BLaER1 (cell line): ENCODE measurements at regions not wholly inside any gene's neighbourhood (a gene's known extent, or its start where the extent isn't known, plus 50 kb on each side); places are given as distances from the start of the nearest gene placed in this dataset.
"Not testable (repeated sequence)": the region's sequence is repeated elsewhere in the genome, so short reads cannot be mapped to it uniquely, and the experiment has no call there.

ENCODE experiments used
- H3K27ac ChIP-seq: shearing (Covaris generic); formaldehyde crosslinking; 2 replicates; pipeline ENCODE4 v1.8.1; 2022
- H3K27me3 ChIP-seq: shearing (Covaris generic); formaldehyde crosslinking; 2 replicates; pipeline ENCODE4 v1.8.1; 2022
- H3K36me3 ChIP-seq: shearing (Covaris generic); formaldehyde crosslinking; 2 replicates; pipeline ENCODE4 v1.8.1; 2022
- H3K4me1 ChIP-seq: shearing (Covaris generic); formaldehyde crosslinking; 2 replicates; pipeline ENCODE4 v1.8.1; 2022
- H3K4me2 ChIP-seq: shearing (Covaris generic); formaldehyde crosslinking; 2 replicates; pipeline ENCODE4 v1.8.1; 2022
- H3K4me3 ChIP-seq: shearing (Covaris generic); formaldehyde crosslinking; 2 replicates; pipeline ENCODE4 v1.8.1; 2022
- H3K9ac ChIP-seq: shearing (Covaris generic); formaldehyde crosslinking; 2 replicates; pipeline ENCODE4 v1.8.1; 2022
- H3K9me3 ChIP-seq: shearing (Covaris generic); formaldehyde crosslinking; 2 replicates; pipeline ENCODE4 v1.8.1; 2022
- H4K20me1 ChIP-seq: shearing (Covaris generic); formaldehyde crosslinking; 2 replicates; pipeline ENCODE4 v1.8.1; 2022
- Cebpa-rat ChIP-seq: shearing (Covaris generic); IDR thresholded peaks from 2 replicates; pipeline ENCODE4 v1.8.1; 2022

- Histone ChIP-seq H3K9me3 (no peaks in the 10 kb centered on the region), H4K20me1 (no peaks in the 10 kb centered on the region), H3K4me1 (no peaks in the 10 kb centered on the region), H3K27ac (no peak overlapping the region), H3K4me3 (no peak overlapping the region), H3K9ac (no peak overlapping the region), H3K27me3 (no peaks in the 10 kb centered on the region), H3K36me3 (no peaks in the 10 kb centered on the region), H3K4me2 (no peak overlapping the region)
- TF ChIP-seq Cebpa-rat = no peak
Observed at GRCh38 chr14:36420149-36420687, 99.8 kb upstream of the MBIP start.

GRCh38 chr14:36418937-36419336 lies 98.5 kb upstream of the MBIP start:
- no peak for TF ChIP-seq Cebpa-rat
- Histone ChIP-seq H3K4me2 (no peak overlapping the region), H3K9ac (no peak overlapping the region), H3K27me3 (no peaks in the 10 kb centered on the region), H3K9me3 (no peaks in the 10 kb centered on the region), H3K27ac (no peak overlapping the region), H3K36me3 (no peaks in the 10 kb centered on the region), H4K20me1 (no peaks in the 10 kb centered on the region), H3K4me1 (no peaks in the 10 kb centered on the region), H3K4me3 (no peak overlapping the region)

- H3K27ac ChIP-seq, H3K9me3 ChIP-seq, H3K36me3 ChIP-seq, H4K20me1 ChIP-seq, H3K4me1 ChIP-seq, H3K9ac ChIP-seq, H3K4me2 ChIP-seq, H3K4me3 ChIP-seq, H3K27me3 ChIP-seq: not testable (repeated sequence)
Observed at GRCh38 chr14:36411951-36412350, 91.5 kb upstream of the MBIP start.

GRCh38 chr14:36408388-36408787 lies 88.0 kb upstream of the MBIP start:
- TF ChIP-seq Cebpa-rat = no peak
- H3K27ac ChIP-seq = no peak overlapping the region
- H3K4me2 ChIP-seq = no peak overlapping the region
- H3K4me3 ChIP-seq = no peak overlapping the region
- no peaks in the 10 kb centered on the region for H3K4me1 ChIP-seq
- H3K9me3 ChIP-seq = no peaks in the 10 kb centered on the region
- H3K36me3 ChIP-seq = no peaks in the 10 kb centered on the region
- no peaks in the 10 kb centered on the region for H4K20me1 ChIP-seq
- H3K9ac ChIP-seq = no peak overlapping the region
- H3K27me3 ChIP-seq = no peaks in the 10 kb centered on the region

- TF ChIP-seq Cebpa-rat = no peak
- Histone ChIP-seq H3K9ac (no peak overlapping the region), H4K20me1 (no peaks in the 10 kb centered on the region), H3K27me3 (no peaks in the 10 kb centered on the region), H3K4me2 (no peak overlapping the region), H3K4me1 (no peaks in the 10 kb centered on the region), H3K27ac (no peak overlapping the region), H3K36me3 (no peaks in the 10 kb centered on the region), H3K4me3 (no peak overlapping the region), H3K9me3 (no peaks in the 10 kb centered on the region)
Observed at GRCh38 chr14:36405589-36406274, 85.3 kb upstream of the MBIP start.

- Histone ChIP-seq H3K36me3 (no peaks in the 10 kb centered on the region), H3K27ac (no peak overlapping the region)
- TF ChIP-seq Cebpa-rat = no peak
Observed at GRCh38 chr14:36402867-36403266, 82.4 kb upstream of the MBIP start.

GRCh38 chr14:36398463-36399291 lies 78.2 kb upstream of the MBIP start:
- Histone ChIP-seq H3K4me3 (no peak overlapping the region), H3K4me1 (no peaks in the 10 kb centered on the region), H4K20me1 (no peaks in the 10 kb centered on the region), H3K9me3 (no peaks in the 10 kb centered on the region), H3K27ac (no peak overlapping the region), H3K4me2 (no peak overlapping the region), H3K9ac (no peak overlapping the region), H3K36me3 (no peaks in the 10 kb centered on the region), H3K27me3 (no peaks in the 10 kb centered on the region)
- TF ChIP-seq Cebpa-rat = no peak

More at GRCh38 chr14:36402867-36403266, 82.4 kb upstream of the MBIP start:
- no peaks in the 10 kb centered on the region for H3K4me1 ChIP-seq
- H3K9ac ChIP-seq = no peak overlapping the region
- H4K20me1 ChIP-seq = no peaks in the 10 kb centered on the region
- H3K4me2 ChIP-seq = no peak overlapping the region
- no peak overlapping the region for H3K4me3 ChIP-seq
- H3K9me3 ChIP-seq = no peaks in the 10 kb centered on the region
- H3K27me3 ChIP-seq = no peaks in the 10 kb centered on the region

- H3K4me1 ChIP-seq = no peaks in the 10 kb centered on the region
- H3K9me3 ChIP-seq = no peaks in the 10 kb centered on the region
- H3K4me3 ChIP-seq = no peak overlapping the region
Observed at GRCh38 chr14:36397357-36397756, 76.9 kb upstream of the MBIP start.

GRCh38 chr14:36396798-36397197 lies 76.4 kb upstream of the MBIP start:
- no peaks in the 10 kb centered on the region for H3K9me3 ChIP-seq
- H3K27ac ChIP-seq = no peak overlapping the region
- H3K4me2 ChIP-seq = no peak overlapping the region
- no peak overlapping the region for H3K4me3 ChIP-seq
- no peaks in the 10 kb centered on the region for H3K4me1 ChIP-seq
- no peak overlapping the region for H3K9ac ChIP-seq
- H3K27me3 ChIP-seq = no peaks in the 10 kb centered on the region
- H3K36me3 ChIP-seq = no peaks in the 10 kb centered on the region
- H4K20me1 ChIP-seq = no peaks in the 10 kb centered on the region
- TF ChIP-seq Cebpa-rat = no peak

More at GRCh38 chr14:36397357-36397756, 76.9 kb upstream of the MBIP start:
- Histone ChIP-seq H3K27me3 (no peaks in the 10 kb centered on the region), H3K27ac (no peak overlapping the region), H3K9ac (no peak overlapping the region), H3K4me2 (no peak overlapping the region), H3K36me3 (no peaks in the 10 kb centered on the region), H4K20me1 (no peaks in the 10 kb centered on the region)
- TF ChIP-seq Cebpa-rat = no peak

- H3K27ac ChIP-seq = no peak overlapping the region
- H3K4me2 ChIP-seq = no peak overlapping the region
- H3K9me3 ChIP-seq = no peaks in the 10 kb centered on the region
- no peaks in the 10 kb centered on the region for H4K20me1 ChIP-seq
- no peaks in the 10 kb centered on the region for H3K36me3 ChIP-seq
- H3K4me1 ChIP-seq = no peaks in the 10 kb centered on the region
- H3K27me3 ChIP-seq = no peaks in the 10 kb centered on the region
- H3K9ac ChIP-seq = no peak overlapping the region
- no peak overlapping the region for H3K4me3 ChIP-seq
- TF ChIP-seq Cebpa-rat = no peak
Observed at GRCh38 chr14:36394593-36394992, 74.2 kb upstream of the MBIP start.
